ENCODE measurements at regions not wholly inside any gene's neighbourhood (a gene's known extent, or its start where the extent isn't known, plus 50 kb on each side); places are given as distances from the start of the nearest gene placed in this dataset.
A peak's percentile ranks its signal among the peaks of the same experiment; 100 is the strongest.

DNA sequence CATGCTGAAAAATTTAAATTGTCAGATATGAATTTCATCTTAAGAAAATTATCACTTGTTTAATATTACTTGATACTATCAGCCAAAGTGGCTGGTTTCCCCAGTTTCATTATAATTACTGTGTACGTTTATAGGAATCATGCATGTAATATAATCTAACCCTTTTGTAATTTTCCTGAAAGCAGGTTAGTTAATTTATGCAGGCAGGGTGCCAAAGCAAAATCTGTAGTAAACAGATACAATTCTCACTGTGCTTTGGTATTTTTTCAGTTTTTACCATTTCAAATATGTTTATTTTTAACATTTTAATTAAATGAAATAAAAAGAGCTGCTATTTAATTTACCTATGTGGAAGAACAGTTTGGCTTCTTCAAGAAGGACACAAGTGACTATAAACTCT, 1227.5 kb upstream of the MIR17HG start:
- DNase-seq (ENCODE audit: low read depth in 2 of 2), result no peak

DNA sequence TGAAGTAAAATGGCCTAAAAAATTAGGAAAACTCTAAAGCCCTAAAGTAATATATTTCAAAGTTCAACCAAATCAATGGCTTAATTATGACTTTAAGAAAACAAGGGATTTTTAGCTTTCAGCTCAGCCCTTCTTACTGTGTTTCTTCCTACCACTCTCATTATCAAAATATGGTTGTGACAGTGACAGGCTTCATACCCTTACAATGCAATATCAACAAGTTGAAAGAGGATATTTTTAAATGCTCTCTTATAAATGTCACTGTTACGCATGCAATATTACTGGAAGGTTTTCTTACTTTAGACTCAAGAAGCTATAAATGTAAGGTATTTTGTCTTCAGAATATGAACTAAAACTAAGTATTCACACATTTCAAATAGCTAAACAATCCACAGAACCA, 1225.7 kb upstream of the MIR17HG start:
- no peak for DNase-seq (ENCODE audit: low read depth in 2 of 2)

DNA sequence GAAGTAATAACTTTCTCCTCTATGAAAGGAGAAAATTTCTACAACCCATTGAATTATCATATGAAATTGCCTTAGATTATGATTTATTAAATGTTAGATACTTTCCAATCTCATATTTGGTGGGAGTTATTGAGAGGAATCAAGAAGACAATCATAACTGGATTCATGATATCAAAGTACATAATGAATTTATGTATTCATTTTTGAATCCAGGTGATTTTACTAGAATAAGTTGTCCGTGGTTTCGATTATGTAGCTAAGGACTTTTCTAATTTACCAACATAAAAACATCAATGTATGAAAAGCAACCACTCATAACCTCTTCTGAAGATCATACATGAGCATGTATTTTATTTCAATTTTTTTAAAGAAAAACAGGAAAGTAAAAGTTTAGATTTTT, 1225.0 kb upstream of the MIR17HG start:
- no peak for DNase-seq (ENCODE audit: low read depth in 2 of 2)

DNA sequence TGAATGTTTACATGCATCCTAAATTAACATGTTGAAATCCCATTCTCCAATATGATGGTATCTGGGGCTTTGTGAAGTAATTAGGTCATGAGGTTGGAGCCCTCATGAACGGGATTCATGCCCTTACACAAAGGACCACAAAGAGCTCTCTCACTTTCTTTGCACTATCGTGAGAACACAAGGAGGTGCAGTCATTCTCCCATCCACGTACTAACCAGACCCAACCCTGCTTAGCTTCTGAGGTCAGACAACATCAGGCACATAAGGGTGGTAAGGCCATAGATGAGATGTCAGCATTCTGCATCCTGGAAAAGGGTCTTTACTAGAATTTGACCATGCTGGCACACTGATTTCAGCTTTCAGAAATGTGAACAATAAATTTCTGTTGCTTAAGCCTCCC, 1211.9 kb upstream of the MIR17HG start:
- DNase-seq (ENCODE audit: low read depth in 2 of 2), result no peak

DNA sequence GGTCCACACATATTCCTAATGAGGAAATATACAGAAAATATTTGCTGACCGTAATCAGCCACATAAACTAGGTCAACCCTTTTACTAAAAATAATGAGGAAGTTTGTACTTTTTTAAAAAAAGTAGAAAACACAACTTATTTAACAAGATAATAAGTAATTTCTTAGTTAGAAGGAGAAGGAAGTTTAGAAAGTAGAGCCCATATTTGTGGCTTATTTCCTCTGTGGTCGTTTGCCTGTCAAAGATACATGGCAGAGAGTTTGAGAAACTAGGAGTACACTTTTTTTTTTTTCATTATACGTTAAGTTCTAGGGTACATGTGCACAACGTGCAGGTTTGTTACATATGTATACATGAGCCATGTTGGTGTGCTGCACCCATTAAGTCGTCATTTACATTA, 1205.2 kb upstream of the MIR17HG start:
- DNase-seq (ENCODE audit: low read depth in 2 of 2), result no peak

DNA sequence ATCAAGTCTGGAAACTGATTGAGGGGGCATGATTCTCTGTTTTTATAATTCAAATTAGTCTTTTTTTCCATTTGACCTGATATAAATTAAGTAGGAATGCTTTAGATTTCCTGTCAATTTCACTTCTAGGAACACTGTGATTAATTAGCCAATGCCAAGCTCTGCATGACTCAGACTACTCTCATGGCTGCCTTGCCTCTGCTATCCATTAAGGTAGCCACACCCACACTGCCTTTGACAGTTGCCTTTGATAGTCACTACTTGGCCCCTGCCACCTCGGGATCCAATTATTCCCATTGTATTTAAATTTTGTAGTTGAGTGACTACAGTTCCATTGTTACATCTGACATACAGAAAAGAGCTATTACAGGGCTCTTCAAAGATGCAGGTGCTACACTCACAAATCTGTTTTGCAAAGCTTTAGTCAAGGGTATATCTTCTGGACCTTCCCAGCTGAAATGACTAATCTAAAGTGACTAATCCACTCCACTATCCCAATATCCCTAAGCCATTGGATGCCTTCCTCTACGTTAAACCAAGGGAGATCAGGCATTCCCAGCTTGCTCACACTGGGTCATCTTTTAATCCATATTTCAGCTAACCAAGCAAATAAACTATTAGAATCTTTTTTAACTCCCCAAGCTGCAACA, 1193.1 kb upstream of the MIR17HG start:
- no peak for DNase-seq (ENCODE audit: low read depth in 2 of 2)

DNA sequence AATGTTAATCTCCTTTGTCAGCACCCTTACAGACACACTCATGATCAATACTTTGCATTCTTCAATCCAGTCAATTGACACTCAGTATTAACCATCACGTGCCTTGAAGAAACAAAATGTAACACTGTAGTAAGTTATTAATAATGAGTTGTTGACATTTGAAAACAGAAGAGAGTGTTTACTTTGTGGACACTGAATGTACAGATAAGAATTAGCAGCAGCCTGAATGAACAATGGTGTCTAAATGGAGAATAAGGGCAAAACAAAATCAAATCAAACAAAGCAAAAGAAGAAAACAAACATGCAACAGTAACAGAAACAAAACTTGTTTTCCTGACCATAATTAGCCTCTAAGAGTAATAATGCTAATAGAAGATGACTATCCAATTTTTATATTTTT, 1191.1 kb upstream of the MIR17HG start:
- no peak for DNase-seq (ENCODE audit: low read depth in 2 of 2)

DNA sequence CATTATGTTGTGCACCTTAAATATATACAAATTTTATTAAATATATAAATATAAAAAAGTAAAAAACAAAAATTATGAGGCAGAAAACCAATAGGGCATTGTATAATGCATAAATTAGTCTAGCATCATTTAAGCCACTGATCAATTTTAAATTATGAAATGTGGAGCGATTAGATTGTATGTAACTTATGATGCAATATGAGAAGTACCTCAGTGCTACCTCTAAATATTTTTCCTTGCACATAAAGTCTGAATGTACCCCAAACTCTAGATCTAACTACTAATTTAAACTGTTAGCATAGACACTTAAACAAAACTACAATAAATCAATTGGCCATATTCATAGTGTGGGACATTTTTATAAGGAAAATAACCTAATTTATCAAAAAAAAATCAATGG, 1178.5 kb upstream of the MIR17HG start:
- DNase-seq (ENCODE audit: low read depth in 2 of 2), result no peak

DNA sequence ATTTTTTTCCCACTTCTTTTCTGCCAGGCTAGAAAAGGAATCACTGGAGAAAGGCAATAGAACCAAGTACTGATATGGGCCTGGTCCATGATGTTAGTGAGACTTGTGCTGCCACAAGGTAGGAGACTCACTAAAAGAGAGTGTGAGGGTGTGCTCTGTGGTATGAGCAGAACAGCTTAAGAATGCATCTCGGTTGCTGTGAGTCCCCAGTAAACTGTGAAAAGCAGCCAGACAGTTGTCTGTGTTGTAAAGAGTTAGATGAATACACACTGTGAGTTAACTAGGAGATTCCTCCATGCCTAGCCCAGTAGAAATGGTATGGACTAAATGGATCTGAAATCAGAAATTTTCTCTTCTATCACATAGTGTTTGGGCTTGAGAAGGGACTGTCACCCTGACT, 1177.3 kb upstream of the MIR17HG start:
- DNase-seq (ENCODE audit: low read depth in 2 of 2), result no peak

DNA sequence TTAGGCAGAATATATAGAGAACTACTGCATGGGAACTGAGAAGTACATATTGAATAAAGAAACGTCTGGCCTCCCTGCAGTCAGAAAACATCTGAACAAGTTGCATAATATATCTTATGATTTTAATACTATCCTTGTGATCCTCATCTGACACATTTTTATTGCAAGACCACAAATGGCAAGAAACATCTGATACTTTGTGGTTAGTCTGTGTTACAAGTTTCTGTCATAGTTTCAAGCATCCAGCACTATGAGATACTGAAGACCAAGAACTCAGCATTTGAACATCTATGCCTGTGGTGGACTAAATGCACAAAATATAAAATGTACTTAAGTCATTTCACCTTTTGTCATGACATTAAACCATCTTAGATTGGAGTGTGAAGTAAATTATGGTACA, 1175.8 kb upstream of the MIR17HG start:
- peak; percentile 2 to 4 for DNase-seq (ENCODE audit: low read depth in 2 of 2)

DNA sequence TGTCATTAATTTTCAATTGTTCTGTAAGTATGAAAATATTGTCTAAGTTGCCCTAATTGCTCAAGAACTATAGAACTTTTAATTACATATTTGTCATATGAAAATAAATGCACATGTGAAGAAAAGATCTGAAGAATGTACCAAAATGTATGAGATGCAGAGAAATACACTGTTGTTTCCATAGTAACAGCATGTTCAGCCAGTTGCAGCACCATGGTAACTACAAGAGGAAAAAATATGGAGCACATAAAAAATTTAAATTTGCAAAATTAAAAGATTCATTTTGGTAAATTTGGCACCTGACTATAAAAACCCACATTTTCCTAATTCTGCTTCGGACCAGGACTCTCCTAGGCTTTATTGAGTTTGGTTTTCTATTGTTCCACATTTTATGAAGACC, 1170.0 kb upstream of the MIR17HG start:
- no peak for DNase-seq (ENCODE audit: low read depth in 2 of 2)

DNA sequence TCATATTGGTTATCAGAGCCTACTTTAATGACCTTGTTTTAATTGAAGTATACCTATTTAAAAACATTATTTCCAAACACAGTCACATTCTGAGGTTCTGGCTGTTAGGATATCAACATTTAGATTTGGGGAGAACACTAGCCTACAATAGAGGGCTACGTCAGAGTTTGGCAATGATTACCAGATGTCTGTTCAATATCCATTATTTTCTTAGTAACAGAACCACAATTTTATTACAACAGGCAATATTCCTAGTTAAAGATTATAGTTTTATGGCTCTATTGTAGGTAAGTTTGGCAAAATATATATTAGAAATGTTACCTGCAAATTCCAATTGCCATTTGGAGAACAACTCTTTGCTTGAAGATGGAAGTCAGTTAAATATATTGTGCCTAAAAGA, 1163.1 kb upstream of the MIR17HG start:
- DNase-seq (ENCODE audit: low read depth in 2 of 2), result no peak

DNA sequence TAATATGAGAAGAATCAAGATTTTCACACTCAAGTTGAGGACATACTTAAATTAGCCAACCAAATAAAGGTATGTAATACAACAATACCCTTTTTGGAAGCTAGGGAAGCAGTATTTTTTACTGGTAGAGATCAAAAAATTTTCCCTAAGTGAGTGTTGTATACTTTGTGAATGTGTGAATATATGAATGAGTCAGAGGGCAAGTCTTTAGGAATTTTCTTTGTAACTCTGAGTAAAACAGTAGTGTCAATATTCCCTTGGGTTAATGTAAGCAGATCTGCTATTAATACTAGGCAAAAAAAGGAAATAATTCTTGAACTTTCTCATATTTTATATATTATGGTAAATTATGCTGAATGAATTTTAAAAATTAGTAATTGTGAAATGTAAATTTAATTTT, 1161.8 kb upstream of the MIR17HG start:
- DNase-seq (ENCODE audit: low read depth in 2 of 2), result no peak

DNA sequence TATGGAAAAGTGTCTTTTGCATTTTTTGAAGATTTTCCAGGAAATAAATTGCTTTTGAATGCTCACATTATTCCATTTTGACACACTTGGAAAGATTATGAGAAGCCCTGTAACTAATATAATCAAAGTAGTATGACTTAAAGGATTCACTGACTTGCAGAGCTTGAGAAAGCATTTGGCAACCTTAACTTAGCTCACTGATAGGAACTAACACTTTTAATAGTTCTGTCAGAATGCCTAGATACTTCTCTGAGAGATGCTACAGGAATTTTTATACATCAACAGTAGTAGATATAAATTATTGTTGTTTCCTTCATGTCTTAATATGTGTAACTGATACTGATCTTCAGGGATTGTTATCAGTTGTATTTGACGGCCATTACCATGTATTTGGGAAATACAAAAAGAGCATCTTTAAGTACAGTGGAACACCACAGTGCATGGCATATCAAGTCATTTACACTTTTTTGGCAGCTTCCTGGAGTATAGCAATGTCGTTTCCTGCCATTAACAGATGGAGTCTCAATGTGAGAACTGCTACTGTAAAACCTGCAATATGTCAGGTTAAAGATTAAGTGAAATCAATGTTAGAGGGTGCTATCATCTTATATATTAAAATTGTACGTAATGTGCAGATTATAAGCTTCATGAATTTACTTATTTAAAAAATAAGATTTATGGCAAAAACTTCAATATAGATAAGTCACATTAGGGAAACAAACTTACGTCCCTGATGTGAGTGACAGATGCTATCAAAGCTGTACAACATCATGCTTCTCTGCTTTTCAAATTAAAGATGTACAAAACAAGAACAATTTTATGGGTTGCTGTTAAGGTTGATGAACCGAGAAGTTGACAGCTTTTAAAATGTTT, 1159.8 kb upstream of the MIR17HG start:
- DNase-seq (ENCODE audit: low read depth in 2 of 2), result no peak

DNA sequence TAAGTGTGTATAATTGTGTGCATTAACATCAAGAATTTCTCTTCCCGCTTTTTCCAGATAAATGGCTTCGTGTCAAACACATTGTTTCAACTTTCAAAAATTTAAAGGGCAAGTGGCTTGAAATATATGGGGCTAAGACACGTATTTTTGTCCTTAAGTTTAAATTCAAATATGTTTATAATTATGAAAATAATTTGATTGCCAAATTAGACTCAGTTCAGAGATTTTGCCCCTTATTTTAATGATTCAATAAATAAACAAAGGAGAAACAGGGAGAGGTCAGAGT, 1159.2 kb upstream of the MIR17HG start:
- no peak for DNase-seq (ENCODE audit: low read depth in 2 of 2)

DNA sequence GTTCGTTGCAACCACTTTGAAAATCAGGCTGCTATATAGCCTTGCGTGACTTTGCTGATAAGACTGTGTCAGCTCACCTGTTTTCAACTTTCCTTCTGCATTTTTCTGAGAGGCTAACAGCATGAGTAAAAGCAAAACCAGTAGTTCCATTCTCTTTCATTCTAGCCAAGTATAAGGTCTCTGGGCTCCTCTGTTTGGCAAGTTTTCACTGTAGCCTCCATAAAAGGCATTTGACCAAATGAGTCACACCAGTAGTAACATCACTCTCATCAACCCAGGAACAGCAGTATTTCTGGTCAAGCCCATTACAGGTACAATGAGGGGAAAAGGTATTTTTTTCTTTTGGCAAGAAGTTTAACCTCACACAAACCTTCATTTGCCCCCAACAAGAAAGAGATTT, 1149.8 kb upstream of the MIR17HG start:
- DNase-seq (ENCODE audit: low read depth in 2 of 2), result no peak

DNA sequence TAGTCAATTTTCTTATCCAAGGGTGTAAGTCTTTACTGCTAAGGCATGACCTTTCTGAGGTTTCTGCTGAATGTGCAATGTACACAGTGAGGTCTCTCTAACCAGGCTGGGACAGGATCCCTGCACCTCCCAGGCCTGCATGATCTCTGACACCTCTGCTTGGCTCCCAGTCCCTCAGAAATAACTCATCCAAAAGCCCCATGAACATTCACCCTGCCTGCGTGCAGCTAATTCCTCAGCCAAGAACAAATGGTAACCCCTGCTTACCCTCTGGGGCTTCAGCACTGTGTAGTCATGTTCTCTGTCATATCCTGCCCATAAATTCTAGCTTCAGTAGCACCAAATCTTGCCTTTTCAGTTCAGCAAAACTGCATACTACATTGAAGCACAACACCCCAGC, 1146.3 kb upstream of the MIR17HG start:
- no peak for DNase-seq (ENCODE audit: low read depth in 2 of 2)

DNA sequence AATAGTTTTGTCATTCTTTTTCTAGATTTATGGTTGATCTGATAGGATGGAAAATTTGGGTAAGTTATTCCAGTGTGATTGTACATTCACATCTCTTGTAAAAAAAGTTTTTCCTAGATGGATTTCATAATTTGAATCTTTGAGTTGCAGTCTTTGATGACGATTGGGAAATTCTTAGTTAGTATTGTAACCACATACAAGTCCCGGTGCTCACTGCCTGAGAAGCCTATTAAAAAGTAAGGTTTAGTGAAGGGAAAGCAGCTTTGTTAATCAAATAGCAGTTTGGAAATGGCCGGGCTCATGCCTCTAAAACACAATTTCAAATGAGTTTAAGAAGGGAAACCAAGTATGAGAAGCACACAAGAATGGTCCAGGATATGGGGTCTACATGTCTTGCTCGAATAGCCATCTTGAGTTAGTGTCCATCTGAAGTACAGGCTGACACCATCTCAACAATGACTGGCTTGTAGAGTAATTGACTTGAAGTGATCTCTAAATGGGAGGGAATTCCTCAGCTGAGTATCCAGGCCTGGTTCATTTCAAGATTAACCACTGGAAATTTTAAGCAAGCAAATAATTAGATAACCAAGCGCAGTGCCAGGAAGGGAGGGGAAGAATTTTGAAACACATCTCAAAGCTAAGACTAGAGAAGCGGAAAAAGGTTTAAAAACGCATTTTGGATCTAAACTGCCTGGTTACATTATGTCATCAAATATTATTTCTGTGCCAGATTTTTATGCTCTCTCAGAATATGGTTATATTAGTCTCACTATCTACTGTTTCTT, 1145.6 kb upstream of the MIR17HG start:
- no peak for DNase-seq (ENCODE audit: low read depth in 2 of 2)

DNA sequence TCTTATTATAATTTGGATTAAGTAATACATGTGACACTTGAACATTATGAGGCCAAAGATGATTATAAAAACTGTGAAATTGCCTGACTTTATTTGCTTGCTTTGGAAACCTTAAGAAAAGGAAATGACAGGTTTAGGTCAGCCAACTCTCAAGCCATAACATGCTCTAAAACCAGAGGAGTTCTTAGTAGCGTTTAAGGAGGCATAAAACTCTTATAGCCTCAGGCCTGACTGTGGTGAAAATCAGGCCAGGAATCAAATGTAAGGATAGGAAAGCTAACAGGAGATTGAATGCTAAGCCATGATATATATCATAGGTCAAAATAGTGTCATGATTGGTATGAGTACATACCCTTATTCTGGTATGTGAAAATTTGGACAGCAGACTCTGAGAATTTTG, 1142.4 kb upstream of the MIR17HG start:
- no peak for DNase-seq (ENCODE audit: low read depth in 2 of 2)

DNA sequence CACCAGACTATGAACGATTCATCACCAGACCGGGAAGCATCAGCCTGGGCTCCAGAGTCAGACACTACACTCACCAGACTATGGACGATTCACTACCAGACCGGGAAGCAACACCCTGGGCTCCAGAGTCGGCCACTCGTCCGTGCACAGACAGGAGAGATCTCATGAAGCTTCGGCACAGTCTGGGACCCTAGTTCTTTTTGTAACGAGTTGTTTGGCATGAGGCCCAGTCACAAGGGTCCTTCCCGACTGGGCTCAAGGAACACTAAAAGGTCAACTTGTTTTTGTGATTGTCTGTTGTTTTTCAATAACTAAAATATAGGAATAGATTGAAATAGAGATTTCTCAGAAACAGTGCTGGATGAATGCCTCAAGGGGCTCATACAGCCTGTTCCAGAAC, 1141.6 kb upstream of the MIR17HG start:
- DNase-seq (ENCODE audit: low read depth in 2 of 2), result no peak

DNA sequence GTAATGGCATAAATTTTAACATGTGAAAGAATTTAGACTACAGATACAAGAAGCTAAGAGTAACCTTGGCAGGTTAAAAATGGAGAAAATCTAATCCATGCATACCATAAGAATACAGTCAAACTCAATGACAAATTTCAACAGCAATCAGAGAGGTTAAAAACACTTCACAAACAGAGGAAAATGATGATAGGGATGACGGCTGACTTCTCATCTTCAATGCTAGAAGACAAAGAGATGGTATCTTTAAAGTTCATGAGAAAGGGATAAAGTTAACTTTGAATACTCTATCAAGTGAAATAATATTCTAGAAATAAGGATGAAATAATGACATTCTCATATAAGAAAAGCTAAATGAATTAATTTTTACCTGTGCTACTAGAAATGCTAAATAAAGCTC, 1130.2 kb upstream of the MIR17HG start:
- no peak for DNase-seq (ENCODE audit: low read depth in 2 of 2)

DNA sequence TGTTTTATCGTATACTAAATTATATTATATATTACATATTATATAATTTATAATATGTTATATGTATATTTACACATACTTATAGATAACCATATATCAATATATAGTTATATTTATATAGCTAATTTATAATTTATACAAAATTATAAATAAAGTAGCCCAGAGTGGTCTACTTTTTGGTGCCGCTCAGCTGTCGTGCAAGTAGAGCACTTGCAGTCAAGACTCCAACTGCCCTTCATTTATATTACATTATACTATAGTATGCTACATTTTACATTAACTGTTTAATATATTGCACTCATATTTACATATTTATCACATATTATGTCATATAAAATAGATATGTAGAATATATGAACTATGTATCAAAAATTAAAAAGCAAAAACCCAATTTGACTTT, 1124.7 kb upstream of the MIR17HG start:
- no peak for DNase-seq (ENCODE audit: low read depth in 2 of 2)

DNA sequence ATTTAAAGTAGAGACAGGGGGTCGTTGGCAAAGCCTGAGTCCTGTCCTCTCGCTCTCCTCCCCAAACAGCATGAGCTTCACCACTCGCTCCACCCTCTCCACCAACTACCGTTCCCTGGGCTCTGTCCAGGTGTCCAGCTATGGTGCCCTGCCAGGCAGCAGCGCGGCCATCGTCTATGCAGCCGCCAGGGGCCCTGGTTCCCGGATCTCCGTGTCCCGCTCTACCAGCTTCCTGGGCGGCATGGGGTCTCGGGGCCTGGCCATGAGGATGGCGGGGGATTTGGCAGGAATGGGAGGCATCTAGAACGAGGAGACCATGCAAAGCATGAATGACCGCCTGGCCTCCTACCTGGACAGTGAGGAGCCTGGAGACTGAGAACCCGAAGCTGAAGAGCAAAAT, 1117.2 kb upstream of the MIR17HG start:
- no peak for DNase-seq (ENCODE audit: low read depth in 2 of 2)
